HCT116 (cell line): ENCODE measurements at regions not wholly inside any gene's neighbourhood (a gene's known extent, or its start where the extent isn't known, plus 50 kb on each side); places are given as distances from the start of the nearest gene placed in this dataset.

ENCODE experiments used
- CEBPB ChIP-seq: IDR thresholded peaks from 2 replicates; pipeline ENCODE4 v1.6.1; 2012; ENCODE audit warnings: low read depth
- EZH2phosphoT487 ChIP-seq: fragments of 200-600 bp; IDR thresholded peaks from 2 replicates; pipeline ENCODE4 v1.6.1; 2018; ENCODE audit warnings: antibody characterized with exemption, borderline replicate concordance
- RAD21 ChIP-seq: IDR thresholded peaks from 2 replicates; pipeline ENCODE4 v1.6.1; 2012; ENCODE audit warnings: low read depth, mild to moderate bottlenecking
- SIN3A ChIP-seq: IDR thresholded peaks from 2 replicates; pipeline ENCODE4 v1.6.1; 2012; ENCODE audit warnings: low read depth
- TCF7L2 ChIP-seq: IDR thresholded peaks from 2 replicates; pipeline ENCODE4 v1.7.0; 2011; ENCODE audit warnings: borderline replicate concordance, inconsistent platforms; ENCODE audit not compliant: insufficient read depth, insufficient read length; ENCODE audit errors: extremely low read depth

- TF ChIP-seq RAD21 (no peak), EZH2phosphoT487 (no peak), SIN3A (no peak), CEBPB (no peak), TCF7L2 (no peak)
Observed at GRCh38 chr18:42549596-42549995, 565.9 kb downstream of the RIT2 start.
